OCI-LY3 (cell line): ENCODE measurements at regions not wholly inside any gene's neighbourhood (a gene's known extent, or its start where the extent isn't known, plus 50 kb on each side); places are given as distances from the start of the nearest gene placed in this dataset.

Source experiments
- H2AFZ ChIP-seq: fragments of 200-600, 300-600 bp; shearing (Covaris generic); 2 replicates; pipeline ENCODE4 v1.6.0; 2014; ENCODE audit warnings: antibody characterized with exemption, low read depth, low read length
- H3K27ac ChIP-seq: fragments of 200-600, 300-600 bp; sonication (generic); 2 replicates; pipeline ENCODE4 v1.5.1; 2014; ENCODE audit warnings: mild to moderate bottlenecking, low read length, moderate library complexity, mixed read lengths
- H3K27me3 ChIP-seq: fragments of 200-600, 300-600 bp; sonication (generic); 2 replicates; pipeline ENCODE4 v1.6.1; 2014; ENCODE audit warnings: low read depth, low read length, mixed read lengths
- H3K36me3 ChIP-seq: fragments of 200-600, 300-600 bp; sonication (generic); replicated peaks from 2 replicates; pipeline ENCODE3; 2014; ENCODE audit warnings: low read depth, low read length, mixed read lengths
- H3K4me1 ChIP-seq: fragments of 300-600, 200-600 bp; sonication (generic); 2 replicates; pipeline ENCODE4 v1.6.1; 2014; ENCODE audit warnings: low read length, mixed read lengths
- H3K4me2 ChIP-seq: fragments of 200-600, 300-600 bp; sonication (generic); 2 replicates; pipeline ENCODE4 v1.6.1; 2014; ENCODE audit warnings: low read length, mixed read lengths
- H3K4me3 ChIP-seq: fragments of 300-600, 200-600 bp; sonication (generic); 2 replicates; pipeline ENCODE4 v1.5.1; 2014; ENCODE audit warnings: antibody characterized with exemption, mild to moderate bottlenecking, low read length, moderate library complexity
- H3K79me2 ChIP-seq: fragments of 300-600, 200-600 bp; shearing (Covaris generic); 2 replicates; pipeline ENCODE4 v1.6.1; 2014; ENCODE audit warnings: mild to moderate bottlenecking, low read length, mixed read lengths
- H3K9ac ChIP-seq: fragments of 300-600, 200-600 bp; shearing (Covaris generic); 2 replicates; pipeline ENCODE4 v1.6.0; 2014; ENCODE audit warnings: mild to moderate bottlenecking, low read length, moderate library complexity
- H3K9me3 ChIP-seq: fragments of 200-600, 300-600 bp; shearing (Covaris generic); 2 replicates; pipeline ENCODE4 v1.6.1; 2014; ENCODE audit warnings: low read length, mixed read lengths; ENCODE audit not compliant: insufficient read depth
- H4K20me1 ChIP-seq: fragments of 200-600, 300-600 bp; sonication (generic); 2 replicates; pipeline ENCODE4 v1.6.1; 2016; ENCODE audit warnings: low read length, mixed read lengths; ENCODE audit not compliant: insufficient read depth
- EZH2phosphoT487 ChIP-seq: fragments of 200-600 bp; shearing (Covaris generic); IDR thresholded peaks from 2 replicates; pipeline ENCODE4 v1.6.1; 2018; ENCODE audit warnings: antibody characterized with exemption, mixed run types, low read depth
- TF ChIP-seq, protein P1 (sequence below): fragments of 200-600, 300-600 bp; sonication (generic); IDR thresholded peaks from 2 replicates; pipeline ENCODE4 v1.5.1; 2014; ENCODE audit warnings: antibody characterized with exemption, low read length, low read depth

DNA sequence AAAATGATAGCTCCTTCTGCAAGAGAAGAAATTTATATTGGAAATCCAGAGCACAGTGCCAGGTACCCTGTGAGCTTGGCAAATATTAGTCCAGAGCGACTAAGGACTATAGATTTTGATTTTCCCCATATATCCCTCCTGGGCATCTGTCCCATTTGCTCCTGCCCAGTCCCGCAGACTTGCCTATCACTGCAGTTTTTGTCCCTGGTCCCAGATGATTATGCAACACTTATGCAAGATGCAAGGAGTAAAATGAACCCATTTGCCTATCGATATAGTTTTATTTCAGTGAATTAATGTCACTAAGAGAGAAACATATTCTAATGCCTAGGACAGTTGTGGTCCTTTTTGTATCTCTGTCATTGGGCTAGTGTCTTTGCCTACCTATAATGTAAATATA lies 215.9 kb upstream of the BMP4 start:
- Histone ChIP-seq H3K27ac (no peak overlapping the region), H3K9me3 (no peaks in the 10 kb centered on the region), H3K4me2 (no peak overlapping the region), H3K27me3 (peaks cover 10% of the 10 kb centered on the region), H3K9ac (no peak overlapping the region), H3K4me3 (no peak overlapping the region), H3K79me2 (no peaks in the 10 kb centered on the region), H3K4me1 (peaks cover 5% of the 10 kb centered on the region; the same call in 1 of the 2 replicates), H3K36me3 (no peaks in the 10 kb centered on the region), H4K20me1 (no peaks in the 10 kb centered on the region), H2AFZ (no peak overlapping the region)
- TF ChIP-seq, protein P1, sequence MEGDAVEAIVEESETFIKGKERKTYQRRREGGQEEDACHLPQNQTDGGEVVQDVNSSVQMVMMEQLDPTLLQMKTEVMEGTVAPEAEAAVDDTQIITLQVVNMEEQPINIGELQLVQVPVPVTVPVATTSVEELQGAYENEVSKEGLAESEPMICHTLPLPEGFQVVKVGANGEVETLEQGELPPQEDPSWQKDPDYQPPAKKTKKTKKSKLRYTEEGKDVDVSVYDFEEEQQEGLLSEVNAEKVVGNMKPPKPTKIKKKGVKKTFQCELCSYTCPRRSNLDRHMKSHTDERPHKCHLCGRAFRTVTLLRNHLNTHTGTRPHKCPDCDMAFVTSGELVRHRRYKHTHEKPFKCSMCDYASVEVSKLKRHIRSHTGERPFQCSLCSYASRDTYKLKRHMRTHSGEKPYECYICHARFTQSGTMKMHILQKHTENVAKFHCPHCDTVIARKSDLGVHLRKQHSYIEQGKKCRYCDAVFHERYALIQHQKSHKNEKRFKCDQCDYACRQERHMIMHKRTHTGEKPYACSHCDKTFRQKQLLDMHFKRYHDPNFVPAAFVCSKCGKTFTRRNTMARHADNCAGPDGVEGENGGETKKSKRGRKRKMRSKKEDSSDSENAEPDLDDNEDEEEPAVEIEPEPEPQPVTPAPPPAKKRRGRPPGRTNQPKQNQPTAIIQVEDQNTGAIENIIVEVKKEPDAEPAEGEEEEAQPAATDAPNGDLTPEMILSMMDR = no peak
- TF ChIP-seq EZH2phosphoT487 = no peak

- TF ChIP-seq EZH2phosphoT487 = no peak
- TF ChIP-seq, protein P1 = no peak
- Histone ChIP-seq H4K20me1 (no peaks in the 10 kb centered on the region), H3K36me3 (no peaks in the 10 kb centered on the region), H3K27ac (no peak overlapping the region), H3K9me3 (no peaks in the 10 kb centered on the region), H3K9ac (no peak overlapping the region), H3K79me2 (no peaks in the 10 kb centered on the region), H3K4me2 (no peak overlapping the region), H2AFZ (no peak overlapping the region), H3K4me3 (no peak overlapping the region), H3K4me1 (peaks cover 5% of the 10 kb centered on the region; the same call in 1 of the 2 replicates), H3K27me3 (peaks cover 22% of the 10 kb centered on the region)
These were observed 217.2 kb upstream of the BMP4 start for GRCh38 chr14:54173802-54174201.

DNA sequence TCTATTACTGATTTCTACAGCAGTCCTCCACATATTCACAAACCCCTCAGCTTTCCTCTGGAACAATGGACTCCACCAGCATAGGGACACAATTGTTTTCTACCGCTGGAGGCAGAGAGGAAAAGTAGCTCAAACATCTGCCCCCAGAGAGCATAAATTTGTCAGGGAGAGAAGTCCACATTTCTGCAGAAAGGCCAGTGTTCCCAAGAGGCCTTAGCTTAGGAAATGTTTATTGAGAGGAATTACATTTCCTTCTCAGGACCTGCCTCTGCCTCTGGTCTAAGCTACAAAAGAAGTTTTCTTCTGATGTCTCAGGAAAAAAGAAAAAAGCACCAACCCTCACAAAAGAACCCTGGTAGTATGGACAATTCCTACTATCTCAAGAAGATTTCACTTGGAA lies 217.8 kb upstream of the BMP4 start:
- peaks cover 28% of the 10 kb centered on the region for H3K27me3 ChIP-seq
- no peaks in the 10 kb centered on the region for H4K20me1 ChIP-seq
- H3K4me3 ChIP-seq = no peak overlapping the region
- no peaks in the 10 kb centered on the region for H3K79me2 ChIP-seq
- H3K27ac ChIP-seq = no peak overlapping the region
- no peak overlapping the region for H3K4me2 ChIP-seq
- no peak overlapping the region for H2AFZ ChIP-seq
- no peaks in the 10 kb centered on the region for H3K36me3 ChIP-seq
- TF ChIP-seq, protein P1 = no peak
- TF ChIP-seq EZH2phosphoT487 = no peak
- peaks cover 5% of the 10 kb centered on the region; the same call in 1 of the 2 replicates for H3K4me1 ChIP-seq
- no peak overlapping the region for H3K9ac ChIP-seq
- no peaks in the 10 kb centered on the region for H3K9me3 ChIP-seq

GRCh38 chr14:54175298-54175942 lies 218.8 kb upstream of the BMP4 start:
- H2AFZ ChIP-seq = 0 out of 2 replicates have a peak overlapping the region, but pooled peaks have one; percentile 40
- peaks cover 29% of the 10 kb centered on the region for H3K27me3 ChIP-seq
- no peak overlapping the region for H3K4me3 ChIP-seq
- H3K79me2 ChIP-seq = no peaks in the 10 kb centered on the region
- H3K36me3 ChIP-seq = no peaks in the 10 kb centered on the region
- peaks cover 5% of the 10 kb centered on the region; the same call in 1 of the 2 replicates for H3K4me1 ChIP-seq
- H3K27ac ChIP-seq = no peak overlapping the region
- H3K9me3 ChIP-seq = no peaks in the 10 kb centered on the region
- TF ChIP-seq, protein P1 = peak; percentile 90
- TF ChIP-seq EZH2phosphoT487 = no peak
- peak overlapping the region; percentile 44 for H3K4me2 ChIP-seq
- H3K9ac ChIP-seq = no peak overlapping the region
- no peaks in the 10 kb centered on the region for H4K20me1 ChIP-seq
